ENCODE measurements at regions not wholly inside any gene's neighbourhood (a gene's known extent, or its start where the extent isn't known, plus 50 kb on each side); places are given as distances from the start of the nearest gene placed in this dataset.

- Histone ChIP-seq H3K4me3 (ENCODE audit: low read length, poor library complexity, severe bottlenecking) (no peak overlapping the region), H3K27me3 (ENCODE audit: insufficient read depth, low read length, poor library complexity, severe bottlenecking) (no peaks in the 10 kb centered on the region), H3K4me1 (ENCODE audit: insufficient read depth, low read length, poor library complexity, severe bottlenecking) (peaks cover 2% of the 10 kb centered on the region), H3K36me3 (ENCODE audit: insufficient read depth, low read length) (no peaks in the 10 kb centered on the region), H3K4me2 (ENCODE audit: low read depth, low read length, poor library complexity, severe bottlenecking) (no peak overlapping the region), H4K20me1 (ENCODE audit: insufficient read depth, low read length, poor library complexity, severe bottlenecking) (no peaks in the 10 kb centered on the region), H3K9ac (ENCODE audit: low read depth, low read length, poor library complexity, severe bottlenecking) (no peak overlapping the region), H3K79me2 (ENCODE audit: insufficient read depth, low read length) (no peaks in the 10 kb centered on the region), H3F3A (ENCODE audit: low read depth) (no peaks in the 10 kb centered on the region), H2AFZ (ENCODE audit: low read length) (no peak overlapping the region), H3K9me3 (ENCODE audit: insufficient read depth, low read depth, low read length) (no peaks in the 10 kb centered on the region), H3K9me2 (replicated peaks; ENCODE audit: low read depth, low read length) (no peaks in the 10 kb centered on the region)
- no peak for TF ChIP-seq CTCF (conservative IDR thresholded peaks at IDR 0.05; ENCODE audit: low read length)
- no peak for TF ChIP-seq EZH2phosphoT487 (IDR thresholded peaks at IDR 0.05; ENCODE audit: borderline replicate concordance)
Measured at GRCh38 chr6:149134511-149134933, 183.0 kb upstream of the TAB2 start.

GRCh38 chr6:149135809-149136208 is 181.7 kb upstream of the TAB2 start:
- Histone ChIP-seq H2AFZ (ENCODE audit: low read length) (no peak overlapping the region), H3K4me2 (ENCODE audit: low read depth, low read length, poor library complexity, severe bottlenecking) (no peak overlapping the region), H3K27me3 (ENCODE audit: insufficient read depth, low read length, poor library complexity, severe bottlenecking) (no peaks in the 10 kb centered on the region), H3K4me3 (ENCODE audit: low read length, poor library complexity, severe bottlenecking) (no peak overlapping the region), H3K4me1 (ENCODE audit: insufficient read depth, low read length, poor library complexity, severe bottlenecking) (peaks cover 13% of the 10 kb centered on the region), H3K36me3 (ENCODE audit: insufficient read depth, low read length) (no peaks in the 10 kb centered on the region), H3K9me3 (ENCODE audit: insufficient read depth, low read depth, low read length) (no peaks in the 10 kb centered on the region), H3F3A (ENCODE audit: low read depth) (peaks cover 8% of the 10 kb centered on the region; the same call in 1 of the 2 replicates), H3K9me2 (replicated peaks; ENCODE audit: low read depth, low read length) (no peaks in the 10 kb centered on the region), H3K79me2 (ENCODE audit: insufficient read depth, low read length) (no peaks in the 10 kb centered on the region), H4K20me1 (ENCODE audit: insufficient read depth, low read length, poor library complexity, severe bottlenecking) (no peaks in the 10 kb centered on the region), H3K9ac (ENCODE audit: low read depth, low read length, poor library complexity, severe bottlenecking) (no peak overlapping the region)
- TF ChIP-seq CTCF (conservative IDR thresholded peaks at IDR 0.05; ENCODE audit: low read length) (no peak), EZH2phosphoT487 (IDR thresholded peaks at IDR 0.05; ENCODE audit: borderline replicate concordance) (no peak)

GRCh38 chr6:149136273-149136912 is 181.1 kb upstream of the TAB2 start:
- Histone ChIP-seq H3K27me3 (ENCODE audit: insufficient read depth, low read length, poor library complexity, severe bottlenecking) (no peaks in the 10 kb centered on the region), H4K20me1 (ENCODE audit: insufficient read depth, low read length, poor library complexity, severe bottlenecking) (no peaks in the 10 kb centered on the region), H3K4me3 (ENCODE audit: low read length, poor library complexity, severe bottlenecking) (no peak overlapping the region), H3K79me2 (ENCODE audit: insufficient read depth, low read length) (no peaks in the 10 kb centered on the region), H3F3A (ENCODE audit: low read depth) (peaks cover 10% of the 10 kb centered on the region; the same call in 1 of the 2 replicates), H3K4me2 (ENCODE audit: low read depth, low read length, poor library complexity, severe bottlenecking) (no peak overlapping the region), H3K9ac (ENCODE audit: low read depth, low read length, poor library complexity, severe bottlenecking) (no peak overlapping the region), H3K9me2 (replicated peaks; ENCODE audit: low read depth, low read length) (no peaks in the 10 kb centered on the region), H3K36me3 (ENCODE audit: insufficient read depth, low read length) (no peaks in the 10 kb centered on the region), H3K9me3 (ENCODE audit: insufficient read depth, low read depth, low read length) (no peaks in the 10 kb centered on the region), H3K4me1 (ENCODE audit: insufficient read depth, low read length, poor library complexity, severe bottlenecking) (peaks cover 17% of the 10 kb centered on the region), H2AFZ (ENCODE audit: low read length) (no peak overlapping the region)
- TF ChIP-seq CTCF (conservative IDR thresholded peaks at IDR 0.05; ENCODE audit: low read length), result no peak
